ENCODE measurements at regions not wholly inside any gene's neighbourhood (a gene's known extent, or its start where the extent isn't known, plus 50 kb on each side); places are given as distances from the start of the nearest gene placed in this dataset.

DNA sequence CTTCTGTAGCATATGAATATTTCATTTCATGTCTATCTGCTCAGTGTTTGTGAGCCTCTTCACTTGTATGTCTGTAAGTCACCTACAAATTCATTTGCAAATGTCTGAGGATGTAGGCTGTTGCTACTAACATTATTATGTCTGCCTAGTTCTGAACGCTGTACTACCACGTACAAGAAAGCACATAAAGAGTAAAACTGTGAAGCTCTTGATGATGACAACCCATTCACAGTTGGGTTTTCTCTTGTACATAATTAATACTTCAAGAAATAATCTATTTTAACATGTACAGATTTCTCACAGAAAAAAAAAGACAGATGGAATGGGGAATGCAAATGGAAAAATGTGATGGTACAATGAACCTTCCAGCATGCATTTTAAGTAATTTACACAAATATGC lies 64.3 kb upstream of the CPNE8 start:
- no peak for TF ChIP-seq CTCF (IDR thresholded peaks at IDR 0.05; ENCODE audit: low read depth, low read length)
- no peak for TF ChIP-seq POLR2A (IDR thresholded peaks at IDR 0.05; ENCODE audit: extremely low read depth, insufficient read length)

Data from NB4 (cell line).